PC-9 (cell line): ENCODE measurements at regions not wholly inside any gene's neighbourhood (a gene's known extent, or its start where the extent isn't known, plus 50 kb on each side); places are given as distances from the start of the nearest gene placed in this dataset.

Experiments used
- EZH2 ChIP-seq: fragments of 200-600 bp; sonication (generic); IDR thresholded peaks from 2 replicates; pipeline ENCODE4 v1.8.0; 2017; ENCODE audit warnings: antibody characterized with exemption, low read depth
- TF ChIP-seq, protein P1 (sequence below): fragments of 200-600 bp; sonication (generic); conservative IDR thresholded peaks from 2 replicates; pipeline ENCODE4 v1.6.1; 2017; ENCODE audit warnings: mixed run types, antibody characterized with exemption, mild to moderate bottlenecking, moderate library complexity

DNA sequence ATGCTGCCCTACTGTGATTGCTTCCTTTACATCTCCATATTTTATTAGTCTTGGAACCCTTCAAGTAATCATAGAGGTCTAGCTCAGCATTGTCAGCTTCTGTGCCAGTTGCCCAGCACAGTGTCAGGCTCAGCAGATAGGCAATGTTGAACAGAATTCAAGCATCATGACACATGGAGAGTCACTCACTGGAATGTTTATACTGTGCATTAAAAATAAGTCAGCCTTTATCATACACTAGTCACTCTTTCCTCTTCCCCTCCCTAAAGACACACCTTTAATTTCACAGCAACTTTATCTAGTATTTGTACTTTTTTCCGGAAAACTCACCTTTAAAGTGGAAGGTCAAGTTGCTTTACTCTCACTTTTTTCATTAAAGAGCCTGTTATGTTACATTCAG, 253.8 kb upstream of the CDH11 start:
- TF ChIP-seq, protein P1, sequence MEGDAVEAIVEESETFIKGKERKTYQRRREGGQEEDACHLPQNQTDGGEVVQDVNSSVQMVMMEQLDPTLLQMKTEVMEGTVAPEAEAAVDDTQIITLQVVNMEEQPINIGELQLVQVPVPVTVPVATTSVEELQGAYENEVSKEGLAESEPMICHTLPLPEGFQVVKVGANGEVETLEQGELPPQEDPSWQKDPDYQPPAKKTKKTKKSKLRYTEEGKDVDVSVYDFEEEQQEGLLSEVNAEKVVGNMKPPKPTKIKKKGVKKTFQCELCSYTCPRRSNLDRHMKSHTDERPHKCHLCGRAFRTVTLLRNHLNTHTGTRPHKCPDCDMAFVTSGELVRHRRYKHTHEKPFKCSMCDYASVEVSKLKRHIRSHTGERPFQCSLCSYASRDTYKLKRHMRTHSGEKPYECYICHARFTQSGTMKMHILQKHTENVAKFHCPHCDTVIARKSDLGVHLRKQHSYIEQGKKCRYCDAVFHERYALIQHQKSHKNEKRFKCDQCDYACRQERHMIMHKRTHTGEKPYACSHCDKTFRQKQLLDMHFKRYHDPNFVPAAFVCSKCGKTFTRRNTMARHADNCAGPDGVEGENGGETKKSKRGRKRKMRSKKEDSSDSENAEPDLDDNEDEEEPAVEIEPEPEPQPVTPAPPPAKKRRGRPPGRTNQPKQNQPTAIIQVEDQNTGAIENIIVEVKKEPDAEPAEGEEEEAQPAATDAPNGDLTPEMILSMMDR, result no peak
- TF ChIP-seq EZH2, result no peak
